Panc1 (cell line): ENCODE measurements at regions not wholly inside any gene's neighbourhood (a gene's known extent, or its start where the extent isn't known, plus 50 kb on each side); places are given as distances from the start of the nearest gene placed in this dataset.

Source experiments
- ATAC-seq: fragments of 200-7000 bp; cut with Tn5 transposase; 2 replicates; pipeline ENCODE4 v1.9.1; 2020; ENCODE audit warnings: mild to moderate bottlenecking, moderate library complexity
- BruUV-seq: library from RNA; stranded (reverse); fragments of 400-500 nt; replicated peaks from 2 replicates; lab custom pipeline; 2021; lab: Mats Ljungman, UMichigan
- CTCF ChIA-PET: fragments of 300-600 bp; sonication (Branson Sonifier 250); formaldehyde crosslinking; loops from one replicate; lab custom pipeline; 2022; ENCODE audit warnings: antibody characterized with exemption; lab: Charles Lee
- POLR2A ChIA-PET: fragments of 300-600 bp; sonication (Branson Sonifier 250); formaldehyde crosslinking; loops from one replicate; lab custom pipeline; 2022; ENCODE audit warnings: antibody characterized with exemption; lab: Charles Lee
- DNase-seq: peaks from one replicate; pipeline ENCODE4 v3.0.0-alpha.2; 2010; ENCODE audit warnings: low read depth, low spot score
- H3K27ac ChIP-seq: 2 replicates; pipeline ENCODE4 v1.5.1; 2011; ENCODE audit warnings: mild to moderate bottlenecking, low read length, inconsistent platforms
- H3K27me3 ChIP-seq: fragments of 200-500 bp; sonication (Bioruptor generic); 2 replicates; pipeline ENCODE4 v1.6.0; 2014; ENCODE audit warnings: low read length, inconsistent platforms; ENCODE audit not compliant: control insufficient read depth, insufficient read depth
- H3K36me3 ChIP-seq: fragments of 200-500 bp; sonication (Bioruptor generic); 2 replicates; pipeline ENCODE4 v1.5.1; 2014; ENCODE audit warnings: inconsistent platforms, mild to moderate bottlenecking, low read length, moderate library complexity; ENCODE audit not compliant: control insufficient read depth, insufficient read depth
- H3K4me1 ChIP-seq: 2 replicates; pipeline ENCODE4 v1.5.1; 2011; ENCODE audit warnings: inconsistent platforms, mild to moderate bottlenecking, low read length, moderate library complexity; ENCODE audit not compliant: control insufficient read depth, insufficient read depth
- H3K4me3 ChIP-seq, 2 experiments: 2 replicates each; pipeline ENCODE4 v1.5.1; 2011 to 2012; ENCODE audit warnings: low read depth in 2 of 2, low read length in 2 of 2, mild to moderate bottlenecking in 2 of 2, inconsistent platforms in 1 of 2, moderate library complexity in 1 of 2
- H3K9me3 ChIP-seq: fragments of 200-500 bp; sonication (Bioruptor generic); 2 replicates; pipeline ENCODE4 v1.5.1; 2014; ENCODE audit warnings: low read depth, mild to moderate bottlenecking, inconsistent platforms, low read length, moderate library complexity; ENCODE audit not compliant: control insufficient read depth, insufficient read depth
- POLR2AphosphoS5 ChIP-seq: IDR thresholded peaks from 2 replicates; pipeline ENCODE4 v1.6.1; 2012; ENCODE audit warnings: mild to moderate bottlenecking, low read depth, low read length, moderate library complexity
- SIN3A ChIP-seq: IDR thresholded peaks from 2 replicates; pipeline ENCODE4 v1.6.1; 2012; ENCODE audit warnings: low read depth, mild to moderate bottlenecking, low read length, moderate library complexity, borderline replicate concordance; ENCODE audit not compliant: insufficient read depth
- TCF7L2 ChIP-seq: IDR thresholded peaks from 2 replicates; pipeline ENCODE4 v1.6.1; 2011; ENCODE audit warnings: mild to moderate bottlenecking, low read depth, low read length, inconsistent platforms
- in situ Hi-C: cut with HindIII; loops from 2 replicates; pipeline ENCODE4 v1.10.0; 2016; ENCODE audit warnings: low sequenced_read_pairs, low pct_unique_long_range_greater_than_20kb
- intact Hi-C: fragments of 100-400 bp; cut with micrococcal nuclease; formaldehyde crosslinking; loops from one replicate; pipeline ENCODE4 v1.10.0; 2022; ENCODE audit not compliant: unreplicated experiment
- TF ChIP-seq, protein P1 (sequence below): fragments of 450-650 bp; IDR thresholded peaks from 2 replicates; pipeline ENCODE4 v1.5.1; 2017; ENCODE audit warnings: mild to moderate bottlenecking
- TF ChIP-seq, protein P2 (sequence below), 2 experiments: IDR thresholded peaks; 2 replicates each; pipeline ENCODE4 v1.6.1; 2011 to 2012; ENCODE audit warnings: low read depth in 2 of 2, control low read depth in 1 of 2, low read length in 1 of 2, mild to moderate bottlenecking in 1 of 2, moderate library complexity in 1 of 2; ENCODE audit not compliant: insufficient read depth in 1 of 2

DNA sequence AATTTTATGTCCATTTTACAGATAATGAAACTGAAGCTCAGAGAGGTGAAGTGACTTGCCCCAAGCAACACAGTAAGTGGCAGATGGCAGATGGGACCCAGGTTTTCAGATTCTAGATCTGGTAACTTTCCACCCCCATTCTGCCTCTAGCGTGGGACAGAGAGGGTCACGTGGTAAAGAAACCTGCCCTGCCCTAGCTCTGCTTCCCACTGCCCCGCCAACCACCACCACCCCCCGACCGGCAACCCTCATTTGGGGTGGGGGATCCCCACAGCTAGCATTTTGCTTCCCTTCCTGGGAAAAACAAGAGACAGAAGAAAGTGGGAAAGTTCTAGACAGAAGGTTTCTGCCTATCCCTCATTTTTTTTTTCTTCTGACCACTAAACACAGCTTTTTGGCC is 172.5 kb downstream of the ACTL7B start:
- CTCF ChIA-PET = no interaction called here
- ATAC-seq (no peak), DNase-seq (no peak)
- no peak for TF ChIP-seq SIN3A
- TF ChIP-seq, protein P1, sequence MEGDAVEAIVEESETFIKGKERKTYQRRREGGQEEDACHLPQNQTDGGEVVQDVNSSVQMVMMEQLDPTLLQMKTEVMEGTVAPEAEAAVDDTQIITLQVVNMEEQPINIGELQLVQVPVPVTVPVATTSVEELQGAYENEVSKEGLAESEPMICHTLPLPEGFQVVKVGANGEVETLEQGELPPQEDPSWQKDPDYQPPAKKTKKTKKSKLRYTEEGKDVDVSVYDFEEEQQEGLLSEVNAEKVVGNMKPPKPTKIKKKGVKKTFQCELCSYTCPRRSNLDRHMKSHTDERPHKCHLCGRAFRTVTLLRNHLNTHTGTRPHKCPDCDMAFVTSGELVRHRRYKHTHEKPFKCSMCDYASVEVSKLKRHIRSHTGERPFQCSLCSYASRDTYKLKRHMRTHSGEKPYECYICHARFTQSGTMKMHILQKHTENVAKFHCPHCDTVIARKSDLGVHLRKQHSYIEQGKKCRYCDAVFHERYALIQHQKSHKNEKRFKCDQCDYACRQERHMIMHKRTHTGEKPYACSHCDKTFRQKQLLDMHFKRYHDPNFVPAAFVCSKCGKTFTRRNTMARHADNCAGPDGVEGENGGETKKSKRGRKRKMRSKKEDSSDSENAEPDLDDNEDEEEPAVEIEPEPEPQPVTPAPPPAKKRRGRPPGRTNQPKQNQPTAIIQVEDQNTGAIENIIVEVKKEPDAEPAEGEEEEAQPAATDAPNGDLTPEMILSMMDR = no peak
- TF ChIP-seq TCF7L2 = no peak
- TF ChIP-seq POLR2AphosphoS5 = no peak
- TF ChIP-seq, protein P2, sequence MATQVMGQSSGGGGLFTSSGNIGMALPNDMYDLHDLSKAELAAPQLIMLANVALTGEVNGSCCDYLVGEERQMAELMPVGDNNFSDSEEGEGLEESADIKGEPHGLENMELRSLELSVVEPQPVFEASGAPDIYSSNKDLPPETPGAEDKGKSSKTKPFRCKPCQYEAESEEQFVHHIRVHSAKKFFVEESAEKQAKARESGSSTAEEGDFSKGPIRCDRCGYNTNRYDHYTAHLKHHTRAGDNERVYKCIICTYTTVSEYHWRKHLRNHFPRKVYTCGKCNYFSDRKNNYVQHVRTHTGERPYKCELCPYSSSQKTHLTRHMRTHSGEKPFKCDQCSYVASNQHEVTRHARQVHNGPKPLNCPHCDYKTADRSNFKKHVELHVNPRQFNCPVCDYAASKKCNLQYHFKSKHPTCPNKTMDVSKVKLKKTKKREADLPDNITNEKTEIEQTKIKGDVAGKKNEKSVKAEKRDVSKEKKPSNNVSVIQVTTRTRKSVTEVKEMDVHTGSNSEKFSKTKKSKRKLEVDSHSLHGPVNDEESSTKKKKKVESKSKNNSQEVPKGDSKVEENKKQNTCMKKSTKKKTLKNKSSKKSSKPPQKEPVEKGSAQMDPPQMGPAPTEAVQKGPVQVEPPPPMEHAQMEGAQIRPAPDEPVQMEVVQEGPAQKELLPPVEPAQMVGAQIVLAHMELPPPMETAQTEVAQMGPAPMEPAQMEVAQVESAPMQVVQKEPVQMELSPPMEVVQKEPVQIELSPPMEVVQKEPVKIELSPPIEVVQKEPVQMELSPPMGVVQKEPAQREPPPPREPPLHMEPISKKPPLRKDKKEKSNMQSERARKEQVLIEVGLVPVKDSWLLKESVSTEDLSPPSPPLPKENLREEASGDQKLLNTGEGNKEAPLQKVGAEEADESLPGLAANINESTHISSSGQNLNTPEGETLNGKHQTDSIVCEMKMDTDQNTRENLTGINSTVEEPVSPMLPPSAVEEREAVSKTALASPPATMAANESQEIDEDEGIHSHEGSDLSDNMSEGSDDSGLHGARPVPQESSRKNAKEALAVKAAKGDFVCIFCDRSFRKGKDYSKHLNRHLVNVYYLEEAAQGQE (IDR thresholded peaks at IDR 0.05; ENCODE audit: insufficient read depth in 1 of 2, low read depth in 2 of 2, low read length in 1 of 2) = no peak
- intact Hi-C loops = no loop called here
- Histone ChIP-seq H3K36me3 (no peaks in the 10 kb centered on the region), H3K27ac (no peak overlapping the region), H3K27me3 (no peaks in the 10 kb centered on the region), H3K9me3 (no peaks in the 10 kb centered on the region), H3K4me1 (no peaks in the 10 kb centered on the region), H3K4me3 (no peak overlapping the region)
- in situ Hi-C loops = no loop called here
- POLR2A ChIA-PET = interaction anchor here (0.5 kb wide), 1 partner anchor 1193 kb away, joined by 4 read pairs; the partner anchor contains the start of gene KLF4
- BruUV-seq = no TSS peak

DNA sequence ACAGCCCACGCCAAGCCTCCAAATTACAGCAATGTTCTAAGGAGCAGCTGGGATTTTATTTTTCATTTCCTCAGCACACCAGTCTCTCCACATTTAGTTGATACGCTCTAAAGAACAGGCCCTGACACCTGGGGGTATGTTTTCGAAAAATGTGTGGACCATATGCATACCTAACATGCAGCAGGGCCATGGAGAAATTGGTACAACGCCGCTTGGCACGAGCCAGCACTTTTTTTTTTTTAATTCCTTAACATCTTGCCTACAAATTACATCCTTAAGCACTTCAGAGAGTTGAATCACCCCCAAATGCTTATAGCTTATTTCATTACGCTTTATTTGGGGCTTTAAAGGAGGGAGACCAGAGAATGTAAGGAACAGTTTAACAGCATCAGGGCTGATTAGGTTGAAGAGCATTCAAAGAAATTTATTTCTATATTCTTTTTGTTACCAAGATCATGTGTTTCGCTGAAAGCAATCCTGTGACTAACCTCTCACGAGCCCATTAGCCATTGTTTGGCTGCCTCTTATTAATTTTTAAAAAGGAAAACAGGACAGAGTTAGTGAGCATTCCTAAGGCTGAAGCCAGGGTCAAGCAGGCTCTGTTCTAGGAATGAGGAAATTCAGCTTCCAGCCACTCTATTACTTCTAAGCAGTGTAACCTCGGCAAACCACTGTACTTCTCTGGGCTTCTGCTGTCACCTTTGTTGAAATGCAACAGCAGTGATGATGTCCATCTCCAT is 173.8 kb downstream of the ACTL7B start:
- in situ Hi-C loops = no loop called here
- BruUV-seq = no TSS peak
- no peaks in the 10 kb centered on the region for H3K36me3 ChIP-seq

More for the DNA sequence above, 173.8 kb downstream of the ACTL7B start:
- H3K4me3 ChIP-seq = no peak overlapping the region
- H3K27me3 ChIP-seq = no peaks in the 10 kb centered on the region
- intact Hi-C loops = no loop called here
- no peak overlapping the region for H3K27ac ChIP-seq
- CTCF ChIA-PET = no interaction called here
- TF ChIP-seq, protein P1 = no peak
- TF ChIP-seq TCF7L2 (no peak), SIN3A (no peak), POLR2AphosphoS5 (no peak)
- TF ChIP-seq, protein P2 (IDR thresholded peaks at IDR 0.05; ENCODE audit: insufficient read depth in 1 of 2, low read depth in 2 of 2, low read length in 1 of 2) = no peak
- DNase-seq (no peak), ATAC-seq (no peak)
- H3K4me1 ChIP-seq = no peaks in the 10 kb centered on the region
- H3K9me3 ChIP-seq = no peaks in the 10 kb centered on the region
- POLR2A ChIA-PET = no interaction called here
